Upper lobe of right lung (tissue), 1 donor: ENCODE measurements at regions not wholly inside any gene's neighbourhood (a gene's known extent, or its start where the extent isn't known, plus 50 kb on each side); places are given as distances from the start of the nearest gene placed in this dataset.
"Not testable (repeated sequence)": the region's sequence is repeated elsewhere in the genome, so short reads cannot be mapped to it uniquely, and the experiment has no call there.

Experiments
- ATAC-seq: fragments of 200-7000 bp; cut with Tn5 transposase; one replicate; pipeline ENCODE4 v1.9.1; 2020; ENCODE audit warnings: mild to moderate bottlenecking, moderate library complexity
- DNase-seq: peaks from one replicate; pipeline ENCODE4 v3.0.0-alpha.2; 2020
- H3K27ac ChIP-seq: fragments of 200-600 bp; one replicate; pipeline ENCODE4 v1.8.0; 2022
- H3K27me3 ChIP-seq: fragments of 200-600 bp; one replicate; pipeline ENCODE4 v1.8.0; 2022; ENCODE audit warnings: mild to moderate bottlenecking
- H3K36me3 ChIP-seq: fragments of 200-600 bp; one replicate; pipeline ENCODE4 v1.8.0; 2022
- H3K4me1 ChIP-seq: fragments of 200-600 bp; one replicate; pipeline ENCODE4 v1.8.0; 2022
- H3K4me3 ChIP-seq: fragments of 200-600 bp; one replicate; pipeline ENCODE4 v1.8.0; 2022; ENCODE audit warnings: mild to moderate bottlenecking
- H3K9me3 ChIP-seq: fragments of 200-600 bp; one replicate; pipeline ENCODE4 v1.8.0; 2022
- CTCF ChIP-seq: fragments of 200-600 bp; IDR thresholded peaks from one replicate; pipeline ENCODE4 v1.8.0; 2022; ENCODE audit warnings: antibody characterized with exemption
- intact Hi-C: fragments of 100-400 bp; cut with DNase I; formaldehyde crosslinking; loops from one replicate; pipeline ENCODE4 v1.11.0; 2022
- donor health status: DM: no; HTN: yes; CAD: no; lungs with severe emphysema.

GRCh38 chr1:196147530-196147929 lies 460.7 kb downstream of the KCNT2 start:
- intact Hi-C loops, result no loop called here

GRCh38 chr1:196145151-196145550 lies 463.1 kb downstream of the KCNT2 start:
- ATAC-seq, H3K4me1 ChIP-seq, H3K36me3 ChIP-seq, H3K9me3 ChIP-seq, H3K27me3 ChIP-seq, DNase-seq, H3K27ac ChIP-seq, H3K4me3 ChIP-seq, intact Hi-C loops: not testable (repeated sequence)

More at GRCh38 chr1:196147530-196147929, 460.7 kb downstream of the KCNT2 start:
- Histone ChIP-seq H3K36me3 (no peaks in the 10 kb centered on the region), H3K4me1 (no peaks in the 10 kb centered on the region), H3K27ac (no peak overlapping the region), H3K4me3 (no peak overlapping the region), H3K9me3 (no peaks in the 10 kb centered on the region), H3K27me3 (peaks cover 4% of the 10 kb centered on the region)
- DNase-seq (no peak), ATAC-seq (no peak)
- TF ChIP-seq CTCF, result no peak

- peaks cover 4% of the 10 kb centered on the region for H3K27me3 ChIP-seq
- ATAC-seq (no peak), DNase-seq (no peak)
- no peaks in the 10 kb centered on the region for H3K36me3 ChIP-seq
- H3K9me3 ChIP-seq, result no peaks in the 10 kb centered on the region
- H3K27ac ChIP-seq, result no peak overlapping the region
- intact Hi-C loops, result no loop called here
- H3K4me1 ChIP-seq, result no peaks in the 10 kb centered on the region
- TF ChIP-seq CTCF, result no peak
- H3K4me3 ChIP-seq, result no peak overlapping the region
Observed at GRCh38 chr1:196144588-196144987, 463.7 kb downstream of the KCNT2 start.

GRCh38 chr1:196143602-196144342 lies 464.5 kb downstream of the KCNT2 start:
- H3K4me1 ChIP-seq, result no peaks in the 10 kb centered on the region

GRCh38 chr1:196142111-196142640 lies 466.1 kb downstream of the KCNT2 start:
- ATAC-seq, result no peak

More at GRCh38 chr1:196143602-196144342, 464.5 kb downstream of the KCNT2 start:
- ATAC-seq, result no peak
- DNase-seq, result no peak
- Histone ChIP-seq H3K4me3 (no peak overlapping the region), H3K27ac (no peak overlapping the region), H3K27me3 (peaks cover 4% of the 10 kb centered on the region), H3K36me3 (no peaks in the 10 kb centered on the region), H3K9me3 (no peaks in the 10 kb centered on the region)
- intact Hi-C loops, result no loop called here
- no peak for TF ChIP-seq CTCF

More at GRCh38 chr1:196142111-196142640, 466.1 kb downstream of the KCNT2 start:
- intact Hi-C loops, result no loop called here
- Histone ChIP-seq H3K4me3 (no peak overlapping the region), H3K27me3 (peaks cover 2% of the 10 kb centered on the region), H3K4me1 (no peaks in the 10 kb centered on the region), H3K27ac (no peak overlapping the region), H3K9me3 (no peaks in the 10 kb centered on the region), H3K36me3 (no peaks in the 10 kb centered on the region)
- DNase-seq, result no peak
- no peak for TF ChIP-seq CTCF
